IPS-20b (cell line): ENCODE measurements at regions not wholly inside any gene's neighbourhood (a gene's known extent, or its start where the extent isn't known, plus 50 kb on each side); places are given as distances from the start of the nearest gene placed in this dataset.

Experiments used
- H3K27ac ChIP-seq: one replicate; pipeline ENCODE4 v1.5.1; 2013; ENCODE audit warnings: low read length
- H3K27me3 ChIP-seq: 2 replicates; pipeline ENCODE4 v1.6.1; 2013; ENCODE audit warnings: mild to moderate bottlenecking, low read length, inconsistent platforms; ENCODE audit not compliant: insufficient read depth
- H3K36me3 ChIP-seq: 2 replicates; pipeline ENCODE4 v1.6.1; 2013; ENCODE audit warnings: low read depth, mild to moderate bottlenecking, inconsistent platforms, low read length, moderate library complexity; ENCODE audit not compliant: insufficient read depth
- H3K4me1 ChIP-seq: 2 replicates; pipeline ENCODE4 v1.6.1; 2013; ENCODE audit warnings: mild to moderate bottlenecking, control low read depth, inconsistent platforms, low read length, moderate library complexity; ENCODE audit not compliant: insufficient read depth
- H3K4me3 ChIP-seq: 2 replicates; pipeline ENCODE4 v1.5.1; 2013; ENCODE audit warnings: mild to moderate bottlenecking, low read length, inconsistent platforms
- H3K9ac ChIP-seq: 2 replicates; pipeline ENCODE4 v1.6.1; 2013; ENCODE audit warnings: low read depth, mild to moderate bottlenecking, inconsistent platforms, low read length, moderate library complexity
- H3K9me3 ChIP-seq: 2 replicates; pipeline ENCODE4 v1.6.1; 2013; ENCODE audit warnings: mild to moderate bottlenecking, low read depth, low read length, inconsistent platforms; ENCODE audit not compliant: insufficient read depth

- H3K4me1 ChIP-seq, result peaks cover 28% of the 10 kb centered on the region
- H3K4me3 ChIP-seq, result no peak overlapping the region
- H3K9ac ChIP-seq, result peak overlapping the region; percentile 29
- no peak overlapping the region for H3K27ac ChIP-seq
- no peaks in the 10 kb centered on the region for H3K36me3 ChIP-seq
- H3K9me3 ChIP-seq, result peaks cover 8% of the 10 kb centered on the region; the same call in 1 of the 2 replicates
- no peaks in the 10 kb centered on the region for H3K27me3 ChIP-seq
Observed at GRCh38 chr18:8937160-8938094, 165.1 kb upstream of the NDUFV2 start.

DNA sequence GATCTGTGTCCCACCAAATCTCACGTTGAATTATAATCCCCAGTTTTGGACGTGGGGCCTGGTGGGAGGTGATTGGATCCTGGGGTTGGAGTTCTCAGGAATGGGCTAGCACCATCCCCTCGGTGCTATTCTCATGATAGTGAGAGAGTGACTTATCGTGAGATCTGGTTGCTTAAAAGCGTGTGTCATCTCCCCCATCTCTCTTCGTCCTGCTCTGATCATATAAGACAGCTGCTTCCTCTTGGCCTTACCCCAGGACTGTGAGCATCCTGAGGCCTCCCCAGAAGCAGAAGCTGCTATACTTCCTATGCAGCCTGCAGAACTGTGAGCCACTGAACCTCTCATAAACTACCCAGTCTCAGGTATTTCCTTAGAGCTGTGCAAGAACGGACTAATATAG, 163.7 kb upstream of the NDUFV2 start:
- Histone ChIP-seq H3K9me3 (no peaks in the 10 kb centered on the region), H3K36me3 (no peaks in the 10 kb centered on the region), H3K4me1 (peaks cover 29% of the 10 kb centered on the region), H3K27me3 (no peaks in the 10 kb centered on the region), H3K4me3 (no peak overlapping the region), H3K9ac (no peak overlapping the region), H3K27ac (no peak overlapping the region)

DNA sequence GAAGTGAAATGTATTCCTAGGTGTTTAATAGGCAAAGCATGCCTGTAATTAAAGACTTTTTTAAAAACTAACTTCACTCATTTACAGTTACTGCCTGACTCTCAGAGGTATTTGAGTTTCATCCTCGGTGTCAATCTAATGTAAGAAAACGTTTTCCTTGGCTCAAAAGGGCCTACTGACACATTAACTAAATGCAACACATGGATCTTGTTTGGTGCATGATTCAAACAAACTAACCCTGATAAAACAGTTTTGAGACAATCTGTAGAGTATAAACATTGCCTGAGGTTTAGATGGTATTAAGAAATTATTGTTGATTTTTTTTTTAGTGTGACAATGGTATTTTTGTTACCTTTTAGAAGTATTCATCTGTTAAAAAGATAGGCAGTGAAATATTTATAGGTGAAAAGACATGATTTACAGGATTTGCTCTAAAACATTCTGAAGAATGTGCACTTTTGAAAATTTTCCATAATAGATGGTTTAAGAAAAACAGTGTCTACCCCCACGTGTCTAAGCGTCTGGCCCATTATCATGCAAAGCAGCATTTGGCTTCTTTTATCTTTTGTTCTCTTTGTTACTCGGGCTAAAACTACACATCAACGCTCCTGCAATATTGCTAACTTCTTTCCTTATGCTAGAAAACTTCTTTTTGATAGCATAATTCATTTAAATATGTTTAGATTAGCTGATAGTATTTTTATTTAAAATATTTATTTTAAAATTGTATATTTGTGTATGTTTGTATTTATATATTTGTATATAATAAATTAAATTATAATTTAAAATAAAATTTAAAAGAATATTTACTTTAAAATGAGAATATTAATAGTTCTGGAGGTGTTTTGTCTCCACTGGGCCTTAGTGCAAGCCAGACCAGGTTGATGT, 160.2 kb upstream of the NDUFV2 start:
- Histone ChIP-seq H3K4me3 (no peak overlapping the region), H3K4me1 (peaks cover 34% of the 10 kb centered on the region), H3K27ac (no peak overlapping the region), H3K36me3 (no peaks in the 10 kb centered on the region), H3K9ac (no peak overlapping the region), H3K9me3 (peaks cover 9% of the 10 kb centered on the region; the same call in 1 of the 2 replicates), H3K27me3 (no peaks in the 10 kb centered on the region)

DNA sequence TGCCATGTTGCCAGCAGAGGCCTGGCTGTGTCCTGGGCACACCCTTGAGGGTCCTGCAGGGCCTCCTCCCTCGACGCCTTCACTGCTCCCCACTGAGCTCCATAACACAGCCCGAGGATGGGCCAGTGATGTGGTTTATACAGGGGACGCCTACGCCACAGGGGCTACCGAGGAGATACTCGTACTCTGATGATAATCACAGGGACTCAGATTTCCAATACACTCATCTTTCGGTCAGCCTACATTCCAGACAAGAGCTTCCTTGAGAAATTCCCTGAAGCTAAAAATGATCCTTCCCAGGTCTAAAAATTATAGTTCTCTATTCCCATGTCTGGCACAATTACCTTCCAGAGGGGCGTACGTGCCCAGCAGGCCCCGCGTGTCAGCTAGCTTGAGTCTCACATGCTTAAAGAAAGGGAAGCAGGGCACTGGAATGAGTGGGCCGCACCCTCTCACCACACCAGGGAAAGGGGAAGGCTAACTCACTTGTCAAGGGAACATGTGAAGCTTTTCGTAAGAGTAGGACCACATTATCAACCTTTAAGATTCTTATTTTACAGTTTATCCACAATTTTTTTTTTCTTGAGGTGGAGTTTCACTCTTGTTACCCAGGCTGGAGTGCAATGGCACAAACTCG, 159.5 kb upstream of the NDUFV2 start:
- Histone ChIP-seq H3K27me3 (no peaks in the 10 kb centered on the region), H3K27ac (no peak overlapping the region), H3K9me3 (peaks cover 9% of the 10 kb centered on the region; the same call in 1 of the 2 replicates), H3K36me3 (no peaks in the 10 kb centered on the region), H3K4me3 (no peak overlapping the region), H3K4me1 (peaks cover 28% of the 10 kb centered on the region), H3K9ac (no peak overlapping the region)

- H3K4me1 ChIP-seq, result peaks cover 21% of the 10 kb centered on the region
- H3K9me3 ChIP-seq, result peaks cover 9% of the 10 kb centered on the region; the same call in 1 of the 2 replicates
- H3K27ac ChIP-seq, result no peak overlapping the region
- no peaks in the 10 kb centered on the region for H3K27me3 ChIP-seq
- H3K36me3 ChIP-seq, result no peaks in the 10 kb centered on the region
- no peak overlapping the region for H3K9ac ChIP-seq
- no peak overlapping the region for H3K4me3 ChIP-seq
Observed at GRCh38 chr18:8943900-8944870, 158.3 kb upstream of the NDUFV2 start.

- Histone ChIP-seq H3K27ac (no peak overlapping the region), H3K4me3 (no peak overlapping the region)
Observed at GRCh38 chr18:8944871-8945245, 157.6 kb upstream of the NDUFV2 start.

DNA sequence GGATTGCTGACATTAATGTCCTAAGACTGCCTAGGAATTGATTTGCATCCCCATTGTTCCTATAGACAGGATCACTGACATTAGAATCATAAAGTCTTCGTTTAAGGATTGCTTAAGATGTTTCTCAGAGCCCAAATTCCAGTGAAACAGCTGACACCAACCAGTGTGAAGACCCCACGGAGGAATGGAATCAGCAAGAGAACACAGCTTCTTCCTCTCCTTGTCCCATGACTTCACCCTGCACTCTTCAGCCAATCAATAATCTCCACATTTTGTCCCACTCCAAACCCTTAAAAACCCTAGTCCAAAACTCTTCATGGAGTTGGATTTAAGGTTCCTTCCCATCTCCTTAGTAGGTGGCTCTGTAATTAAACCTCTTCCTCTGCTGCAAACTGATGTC, 157.0 kb upstream of the NDUFV2 start:
- Histone ChIP-seq H3K9ac (no peak overlapping the region), H3K4me1 (peaks cover 21% of the 10 kb centered on the region), H3K4me3 (no peak overlapping the region), H3K9me3 (peaks cover 9% of the 10 kb centered on the region; the same call in 1 of the 2 replicates), H3K27me3 (no peaks in the 10 kb centered on the region), H3K36me3 (no peaks in the 10 kb centered on the region), H3K27ac (no peak overlapping the region)

More at GRCh38 chr18:8944871-8945245, 157.6 kb upstream of the NDUFV2 start:
- Histone ChIP-seq H3K9ac (no peak overlapping the region), H3K9me3 (peaks cover 9% of the 10 kb centered on the region; the same call in 1 of the 2 replicates), H3K36me3 (no peaks in the 10 kb centered on the region), H3K4me1 (peaks cover 21% of the 10 kb centered on the region), H3K27me3 (no peaks in the 10 kb centered on the region)

DNA sequence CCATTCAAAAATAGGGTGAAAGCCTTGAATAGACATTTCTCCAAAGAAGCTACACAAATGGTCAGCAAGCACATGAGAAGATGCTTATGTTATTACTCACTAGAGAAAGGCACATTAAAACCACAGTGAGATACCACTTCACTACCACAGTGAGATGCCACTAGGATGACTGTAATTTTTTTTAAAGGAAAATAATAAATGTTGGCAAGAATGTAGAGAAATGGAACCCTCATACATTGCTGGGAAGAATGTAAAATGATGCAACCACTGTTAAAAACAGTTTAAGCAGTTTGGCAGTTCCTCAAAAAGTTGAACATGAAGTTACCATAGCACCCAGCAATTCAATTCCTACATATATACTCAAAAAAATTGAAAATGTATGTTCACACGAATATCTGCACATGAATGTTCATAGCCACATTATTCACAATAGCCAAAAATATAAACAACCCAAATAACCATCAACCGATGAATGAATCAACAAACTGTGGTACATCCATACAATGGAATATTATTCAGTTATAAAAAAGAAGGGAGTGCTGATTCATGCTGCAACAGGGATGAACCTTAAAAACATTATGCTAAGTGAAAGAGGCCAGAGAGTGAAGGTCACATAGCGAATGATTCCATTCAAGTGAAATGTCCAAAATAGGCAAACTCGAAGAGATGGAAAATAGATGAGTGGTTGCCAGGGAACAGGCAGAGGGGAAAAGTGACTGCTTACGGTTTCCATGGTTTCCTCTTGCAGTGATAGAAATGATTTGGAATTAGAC, 156.2 kb upstream of the NDUFV2 start:
- Histone ChIP-seq H3K27me3 (no peaks in the 10 kb centered on the region), H3K36me3 (no peaks in the 10 kb centered on the region), H3K9me3 (peaks cover 9% of the 10 kb centered on the region; the same call in 1 of the 2 replicates), H3K4me3 (no peak overlapping the region), H3K27ac (no peak overlapping the region), H3K9ac (no peak overlapping the region), H3K4me1 (peaks cover 21% of the 10 kb centered on the region)

GRCh38 chr18:8947566-8947965, 154.9 kb upstream of the NDUFV2 start:
- Histone ChIP-seq H3K36me3 (no peaks in the 10 kb centered on the region), H3K27ac (no peak overlapping the region), H3K4me1 (peaks cover 13% of the 10 kb centered on the region), H3K9ac (no peak overlapping the region), H3K27me3 (no peaks in the 10 kb centered on the region), H3K9me3 (peaks cover 9% of the 10 kb centered on the region; the same call in 1 of the 2 replicates), H3K4me3 (no peak overlapping the region)

DNA sequence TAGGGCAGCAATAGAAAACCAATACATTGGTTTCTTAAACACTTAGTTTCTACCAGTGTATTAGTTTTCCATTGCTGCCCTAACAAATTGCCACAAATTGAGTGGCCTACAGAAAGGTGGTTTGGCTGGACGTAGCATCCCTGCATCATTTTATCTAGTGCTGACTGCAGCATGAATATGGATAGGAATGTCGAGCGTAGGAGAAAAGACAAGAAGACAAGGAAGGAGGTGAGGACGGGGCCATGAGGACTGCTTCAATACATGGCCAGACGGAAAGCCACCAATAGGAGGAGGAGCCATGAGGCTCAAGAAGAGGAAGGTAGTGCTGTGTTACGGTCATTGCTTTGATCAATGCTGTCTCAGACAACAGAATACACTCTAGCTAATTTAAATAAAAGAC, 154.5 kb upstream of the NDUFV2 start:
- Histone ChIP-seq H3K27me3 (no peaks in the 10 kb centered on the region), H3K36me3 (no peaks in the 10 kb centered on the region), H3K27ac (no peak overlapping the region), H3K9ac (no peak overlapping the region), H3K4me1 (peaks cover 13% of the 10 kb centered on the region), H3K9me3 (peaks cover 9% of the 10 kb centered on the region; the same call in 1 of the 2 replicates), H3K4me3 (no peak overlapping the region)
